SK-N-SH (cell line): ENCODE measurements at regions not wholly inside any gene's neighbourhood (a gene's known extent, or its start where the extent isn't known, plus 50 kb on each side); places are given as distances from the start of the nearest gene placed in this dataset.

ENCODE experiments used
- CTCF ChIA-PET: fragments of 300-600, 350-600 bp; formaldehyde crosslinking; extraction: SDS; loops from one replicate; lab custom pipeline; 2021; lab: Yijun Ruan, JAX
- POLR2A ChIA-PET: fragments of 350-600 bp; sonication (Branson Sonifier 250); formaldehyde crosslinking; extraction: SDS; loops from one replicate; lab custom pipeline; 2020; ENCODE audit warnings: antibody characterized with exemption, inconsistent platforms; lab: Yijun Ruan, JAX
- DNase-seq: peaks from one replicate; pipeline ENCODE4 v3.0.0; 2012
- H2AFZ ChIP-seq: fragments of 200-600 bp; sonication (generic); 2 replicates; pipeline ENCODE4 v1.8.1; 2016; ENCODE audit warnings: antibody characterized with exemption, mild to moderate bottlenecking, low read depth
- H3F3A ChIP-seq: fragments of 200-600 bp; sonication (generic); replicated peaks from 2 replicates; pipeline ENCODE3; 2016; ENCODE audit warnings: antibody characterized with exemption, mild to moderate bottlenecking; ENCODE audit not compliant: insufficient read depth
- H3K27ac ChIP-seq, 2 experiments: fragments of 200-500 bp in 1 of 2; fragments of 200-600 bp in 1 of 2; sonication (Bioruptor generic) in 1 of 2; sonication (generic), shearing (Covaris generic) in 1 of 2; 2 replicates each; pipeline versions ENCODE4 v1.5.1 to v1.6.1; 2014 to 2016; ENCODE audit warnings: low read depth in 2 of 2, inconsistent platforms in 1 of 2, low read length in 1 of 2, mild to moderate bottlenecking in 1 of 2, mixed read lengths in 1 of 2
- H3K27me3 ChIP-seq: fragments of 200-600 bp; sonication (generic), shearing (Covaris generic); 2 replicates; pipeline ENCODE4 v1.6.1; 2016; ENCODE audit warnings: mixed run types; ENCODE audit not compliant: insufficient read depth
- H3K36me3 ChIP-seq, 2 experiments: fragments of 200-500 bp in 1 of 2; fragments of 200-600 bp in 1 of 2; sonication (Bioruptor generic) in 1 of 2; sonication (generic) in 1 of 2; replicated peaks in 1 of 2; 2 replicates each; pipeline versions ENCODE3 to v1.5.1; 2014 to 2016; ENCODE audit warnings: low read length in 1 of 2, mild to moderate bottlenecking in 1 of 2; ENCODE audit not compliant: insufficient read depth in 2 of 2, control insufficient read depth in 1 of 2
- H3K4me1 ChIP-seq, 2 experiments: fragments of 200-500 bp in 1 of 2; fragments of 200-600 bp in 1 of 2; sonication (Bioruptor generic) in 1 of 2; sonication (generic), shearing (Covaris generic) in 1 of 2; 2 replicates each; pipeline versions ENCODE4 v1.5.1 to v1.6.1; 2014 to 2016; ENCODE audit warnings: low read depth in 1 of 2, low read length in 1 of 2, mixed run types in 1 of 2; ENCODE audit not compliant: insufficient read depth in 2 of 2, control insufficient read depth in 1 of 2
- H3K4me2 ChIP-seq: fragments of 200-600 bp; sonication (generic), shearing (Covaris generic); 2 replicates; pipeline ENCODE4 v1.6.1; 2017; ENCODE audit warnings: mixed run types
- H3K4me3 ChIP-seq, 2 experiments: fragments of 200-500 bp in 1 of 2; fragments of 200-600 bp in 1 of 2; sonication (Bioruptor generic) in 1 of 2; sonication (generic), shearing (Covaris generic) in 1 of 2; 2 replicates each; pipeline versions ENCODE4 v1.5.1 to v1.8.1; 2014 to 2016; ENCODE audit warnings: low read depth in 2 of 2, inconsistent platforms in 1 of 2, low read length in 1 of 2, mild to moderate bottlenecking in 1 of 2, mixed read lengths in 1 of 2, moderate library complexity in 1 of 2
- H3K79me2 ChIP-seq: fragments of 200-600 bp; sonication (generic); 2 replicates; pipeline ENCODE4 v1.8.1; 2017; ENCODE audit warnings: mild to moderate bottlenecking; ENCODE audit not compliant: insufficient read depth
- H3K9ac ChIP-seq: fragments of 200-600 bp; sonication (generic); 2 replicates; pipeline ENCODE4 v1.6.1; 2017; ENCODE audit warnings: mixed run types
- H3K9me2 ChIP-seq: fragments of 200-600 bp; sonication (generic); 2 replicates; pipeline ENCODE4 v1.6.1; 2017; ENCODE audit warnings: mixed run types
- H3K9me3 ChIP-seq: fragments of 200-600 bp; sonication (generic); 2 replicates; pipeline ENCODE4 v1.6.1; 2017; ENCODE audit warnings: mixed run types, mild to moderate bottlenecking, moderate library complexity
- H4K20me1 ChIP-seq: fragments of 200-600 bp; sonication (generic); 2 replicates; pipeline ENCODE4 v1.6.1; 2017; ENCODE audit warnings: mild to moderate bottlenecking, mixed run types; ENCODE audit not compliant: insufficient read depth
- CHD2 ChIP-seq: fragments of 150-350 bp; IDR thresholded peaks from 2 replicates; pipeline ENCODE4 v1.6.1; 2018; ENCODE audit warnings: low read length; ENCODE audit not compliant: partially characterized antibody
- ELF1 ChIP-seq: IDR thresholded peaks from 2 replicates; pipeline ENCODE4 v1.4.0; 2012
- FOSL2 ChIP-seq: IDR thresholded peaks from 2 replicates; pipeline ENCODE4 v1.4.0; 2012; ENCODE audit warnings: low read depth, mild to moderate bottlenecking, moderate library complexity, borderline replicate concordance
- FOXJ3 ChIP-seq: sonication (generic); formaldehyde crosslinking; IDR thresholded peaks from 2 replicates; pipeline ENCODE4 v1.5.1; 2020; ENCODE audit warnings: mild to moderate bottlenecking, missing genetic modification reagents
- GABPA ChIP-seq: IDR thresholded peaks from 2 replicates; pipeline ENCODE4 v1.4.0; 2012; ENCODE audit warnings: low read depth, mild to moderate bottlenecking
- IRF3 ChIP-seq: fragments of 150-350 bp; IDR thresholded peaks from 2 replicates; pipeline ENCODE4 v1.6.1; 2016; ENCODE audit warnings: mild to moderate bottlenecking, low read depth, low read length
- MAX ChIP-seq: IDR thresholded peaks from 2 replicates; pipeline ENCODE4 v1.4.0; 2012; ENCODE audit warnings: low read depth
- MXI1 ChIP-seq: IDR thresholded peaks from 2 replicates; pipeline ENCODE4 v1.6.1; 2012; ENCODE audit warnings: mild to moderate bottlenecking, low read depth, low read length, improper control_type of control experiment
- NFIC ChIP-seq: IDR thresholded peaks from 2 replicates; pipeline ENCODE4 v1.4.0; 2012; ENCODE audit warnings: borderline replicate concordance
- NRF1 ChIP-seq: IDR thresholded peaks from 2 replicates; pipeline ENCODE4 v1.6.1; 2012; ENCODE audit warnings: low read depth, mild to moderate bottlenecking, low read length
- PBX3 ChIP-seq: IDR thresholded peaks from 2 replicates; pipeline ENCODE4; 2012
- RCOR1 ChIP-seq: fragments of 150-350 bp; IDR thresholded peaks from 2 replicates; pipeline ENCODE4 v1.6.1; 2017; ENCODE audit warnings: antibody characterized with exemption, low read length
- RFX5 ChIP-seq: IDR thresholded peaks from 2 replicates; pipeline ENCODE4 v1.6.1; 2012; ENCODE audit warnings: mild to moderate bottlenecking, improper control_type of control experiment, low read length
- RXRA ChIP-seq: IDR thresholded peaks from 2 replicates; pipeline ENCODE4 v1.4.0; 2012; ENCODE audit warnings: low read depth, mild to moderate bottlenecking, borderline replicate concordance
- SIN3A ChIP-seq: IDR thresholded peaks from 2 replicates; pipeline ENCODE4 v1.6.1; 2012; ENCODE audit warnings: low read depth, mild to moderate bottlenecking, low read length, moderate library complexity, borderline replicate concordance
- SMC3 ChIP-seq: IDR thresholded peaks from 2 replicates; pipeline ENCODE4 v1.6.1; 2012; ENCODE audit warnings: low read depth, low read length, improper control_type of control experiment
- TCF12 ChIP-seq: IDR thresholded peaks from 2 replicates; pipeline ENCODE4 v1.4.0; 2012
- TEAD4 ChIP-seq: IDR thresholded peaks from 2 replicates; pipeline ENCODE4 v1.4.0; 2012; ENCODE audit warnings: mild to moderate bottlenecking, borderline replicate concordance; ENCODE audit not compliant: insufficient read depth
- YY1 ChIP-seq: IDR thresholded peaks from 2 replicates; pipeline ENCODE4 v1.4.0; 2012; ENCODE audit warnings: low read depth, mild to moderate bottlenecking
- ZBTB33 ChIP-seq: IDR thresholded peaks from 2 replicates; pipeline ENCODE4 v1.4.0; 2012; ENCODE audit warnings: low read depth, borderline replicate concordance
- WGBS: methylation state at CpG from one replicate; pipeline ENCODE4 v1.1.6; 2017; ENCODE audit warnings: low lambda C conversion rate; 5-methylcytosine and 5-hydroxymethylcytosine counted together

DNA sequence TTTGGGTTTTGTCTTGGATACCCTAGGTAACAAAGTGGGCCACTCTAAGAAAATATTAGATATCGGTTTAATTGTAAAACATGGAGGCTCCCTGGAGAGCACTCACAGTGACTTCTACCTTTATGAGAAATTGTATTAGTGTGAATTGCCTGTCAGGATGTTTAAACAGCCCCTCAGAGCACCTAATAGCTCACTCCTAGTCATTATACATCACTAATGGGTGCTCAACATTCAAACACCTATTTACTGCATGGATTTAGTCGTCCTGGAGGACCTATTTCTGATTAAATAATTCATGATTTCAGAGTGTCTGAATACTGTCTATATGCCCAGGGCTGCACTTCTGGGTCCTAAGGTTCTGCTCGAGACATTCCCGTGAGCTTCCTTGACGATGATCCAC, 430.2 kb upstream of the EEF2KMT start:
- WGBS, result 23% methylated on average over 3 of the region's 5 CpGs
- TF ChIP-seq GABPA (no peak), RCOR1 (no peak), ELF1 (no peak), IRF3 (no peak)
- Histone ChIP-seq H3K4me1 (no peaks in the 10 kb centered on the region; a peak in 1 of 4 replicates), H3K36me3 (no peaks in the 10 kb centered on the region), H3K4me2 (no peak overlapping the region), H3K27me3 (no peaks in the 10 kb centered on the region), H3F3A (no peaks in the 10 kb centered on the region), H2AFZ (no peak overlapping the region), H3K9me2 (no peaks in the 10 kb centered on the region), H3K9me3 (no peaks in the 10 kb centered on the region), H3K79me2 (no peaks in the 10 kb centered on the region), H4K20me1 (no peaks in the 10 kb centered on the region), H3K4me3 (no peak overlapping the region), H3K27ac (no peak overlapping the region), H3K9ac (no peak overlapping the region)
- ChIA-PET CTCF (interaction anchor here (1.0 to 1.4 kb wide), 3 partner anchors 10 to 89 kb away, joined by 3 to 4 read pairs (median 3); no protein-coding TSS in a partner anchor), POLR2A (no interaction called here)
- DNase-seq, result no peak

DNA sequence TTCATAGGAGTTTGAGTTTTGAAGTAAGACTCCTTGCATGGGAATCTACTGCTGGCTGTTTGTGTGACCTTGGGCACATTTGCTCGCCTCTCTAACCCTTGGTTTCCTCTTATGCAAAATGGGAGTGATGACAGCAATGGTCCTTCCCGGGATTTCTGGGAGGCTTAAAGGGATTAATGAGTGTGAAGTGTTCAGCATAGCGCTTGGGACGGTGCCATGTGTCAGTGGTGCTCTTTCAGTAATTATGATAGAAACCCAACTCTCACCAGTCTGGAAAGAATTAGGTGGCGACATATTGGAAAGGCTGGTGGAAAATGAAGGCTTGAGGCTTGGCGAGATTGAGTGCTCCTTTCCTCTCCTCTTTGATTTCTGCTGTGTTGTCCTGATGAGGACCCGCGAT, 429.2 kb upstream of the EEF2KMT start:
- no peak overlapping the region for H2AFZ ChIP-seq
- no peaks in the 10 kb centered on the region for H3K9me3 ChIP-seq
- H4K20me1 ChIP-seq, result no peaks in the 10 kb centered on the region
- no peaks in the 10 kb centered on the region for H3K27me3 ChIP-seq
- H3K4me3 ChIP-seq, result no peak overlapping the region
- TF ChIP-seq RCOR1 (no peak), SMC3 (no peak), NRF1 (no peak), MAX (no peak), PBX3 (no peak), RFX5 (no peak), SIN3A (no peak), TEAD4 (no peak), FOSL2 (no peak), IRF3 (no peak), TCF12 (no peak), RXRA (no peak), ZBTB33 (no peak), CHD2 (no peak), ELF1 (no peak), NFIC (no peak), MXI1 (no peak), YY1 (no peak), GABPA (no peak), FOXJ3 (CRISPR knock-in tag) (no peak)
- no peak for DNase-seq
- POLR2A ChIA-PET, result no interaction called here
- 40% methylated on average over 8 of the region's 8 CpGs for WGBS
- H3F3A ChIP-seq, result no peaks in the 10 kb centered on the region
- H3K9ac ChIP-seq, result no peak overlapping the region
- CTCF ChIA-PET, result interaction anchor here (1.0 to 1.4 kb wide), 3 partner anchors 11 to 90 kb away, joined by 3 to 4 read pairs (median 3); no protein-coding TSS in a partner anchor
- H3K4me1 ChIP-seq, result no peaks in the 10 kb centered on the region; a peak in 1 of 4 replicates
- no peak overlapping the region for H3K4me2 ChIP-seq
- H3K36me3 ChIP-seq, result no peaks in the 10 kb centered on the region
- H3K9me2 ChIP-seq, result no peaks in the 10 kb centered on the region
- H3K27ac ChIP-seq, result no peak overlapping the region
- H3K79me2 ChIP-seq, result no peaks in the 10 kb centered on the region
